ENCODE measurements at regions not wholly inside any gene's neighbourhood (a gene's known extent, or its start where the extent isn't known, plus 50 kb on each side); places are given as distances from the start of the nearest gene placed in this dataset.

GRCh38 chr5:123966781-123967180, 454.8 kb downstream of the CSNK1G3 start:
- Histone ChIP-seq H3K27me3 (no peaks in the 10 kb centered on the region), H3K4me1 (no peaks in the 10 kb centered on the region), H3K4me3 (no peak overlapping the region), H3K9me3 (no peaks in the 10 kb centered on the region), H3K36me3 (no peaks in the 10 kb centered on the region), H3K27ac (no peak overlapping the region)
- no peak for DNase-seq (ENCODE audit: low spot score in 2 of 2)
- WGBS = 100% methylated on average over 1 of the region's 1 CpG
- TF ChIP-seq EP300 (IDR thresholded peaks at IDR 0.05) = no peak
- TF ChIP-seq, protein P1, sequence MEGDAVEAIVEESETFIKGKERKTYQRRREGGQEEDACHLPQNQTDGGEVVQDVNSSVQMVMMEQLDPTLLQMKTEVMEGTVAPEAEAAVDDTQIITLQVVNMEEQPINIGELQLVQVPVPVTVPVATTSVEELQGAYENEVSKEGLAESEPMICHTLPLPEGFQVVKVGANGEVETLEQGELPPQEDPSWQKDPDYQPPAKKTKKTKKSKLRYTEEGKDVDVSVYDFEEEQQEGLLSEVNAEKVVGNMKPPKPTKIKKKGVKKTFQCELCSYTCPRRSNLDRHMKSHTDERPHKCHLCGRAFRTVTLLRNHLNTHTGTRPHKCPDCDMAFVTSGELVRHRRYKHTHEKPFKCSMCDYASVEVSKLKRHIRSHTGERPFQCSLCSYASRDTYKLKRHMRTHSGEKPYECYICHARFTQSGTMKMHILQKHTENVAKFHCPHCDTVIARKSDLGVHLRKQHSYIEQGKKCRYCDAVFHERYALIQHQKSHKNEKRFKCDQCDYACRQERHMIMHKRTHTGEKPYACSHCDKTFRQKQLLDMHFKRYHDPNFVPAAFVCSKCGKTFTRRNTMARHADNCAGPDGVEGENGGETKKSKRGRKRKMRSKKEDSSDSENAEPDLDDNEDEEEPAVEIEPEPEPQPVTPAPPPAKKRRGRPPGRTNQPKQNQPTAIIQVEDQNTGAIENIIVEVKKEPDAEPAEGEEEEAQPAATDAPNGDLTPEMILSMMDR (IDR thresholded peaks at IDR 0.05) = no peak
- no peak for TF ChIP-seq POLR2A (IDR thresholded peaks at IDR 0.05)
- no peak for TF ChIP-seq POLR2AphosphoS5 (IDR thresholded peaks at IDR 0.05)

DNA sequence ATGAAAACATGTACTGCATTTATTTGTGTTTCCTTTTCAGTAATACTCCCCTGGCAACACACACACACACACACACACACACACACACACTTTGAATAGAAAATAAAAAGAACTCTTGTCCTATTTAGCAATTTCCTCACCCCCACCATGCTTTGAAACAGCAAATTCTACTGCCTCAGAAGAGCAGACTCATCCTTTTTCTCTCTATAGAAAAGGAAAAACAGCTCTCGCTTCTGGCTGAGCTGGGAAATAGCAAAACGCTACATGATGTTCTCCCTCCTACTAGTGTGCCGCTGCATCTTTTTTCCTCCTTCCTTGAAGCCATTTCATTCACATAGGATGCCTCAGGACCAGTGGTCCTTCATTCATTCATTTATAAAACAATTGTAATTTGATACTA, 453.6 kb downstream of the CSNK1G3 start:
- H3K4me1 ChIP-seq = no peaks in the 10 kb centered on the region
- no peaks in the 10 kb centered on the region for H3K9me3 ChIP-seq
- H3K4me3 ChIP-seq = no peak overlapping the region
- no peaks in the 10 kb centered on the region for H3K36me3 ChIP-seq
- DNase-seq (ENCODE audit: low spot score in 2 of 2) = no peak
- WGBS = 74% methylated on average over 3 of the region's 3 CpGs
- no peak for TF ChIP-seq POLR2A (IDR thresholded peaks at IDR 0.05)
- TF ChIP-seq, protein P1 (IDR thresholded peaks at IDR 0.05) = no peak
- no peak for TF ChIP-seq POLR2AphosphoS5 (IDR thresholded peaks at IDR 0.05)
- no peak for TF ChIP-seq EP300 (IDR thresholded peaks at IDR 0.05)
- H3K27me3 ChIP-seq = no peaks in the 10 kb centered on the region
- no peak overlapping the region for H3K27ac ChIP-seq

DNA sequence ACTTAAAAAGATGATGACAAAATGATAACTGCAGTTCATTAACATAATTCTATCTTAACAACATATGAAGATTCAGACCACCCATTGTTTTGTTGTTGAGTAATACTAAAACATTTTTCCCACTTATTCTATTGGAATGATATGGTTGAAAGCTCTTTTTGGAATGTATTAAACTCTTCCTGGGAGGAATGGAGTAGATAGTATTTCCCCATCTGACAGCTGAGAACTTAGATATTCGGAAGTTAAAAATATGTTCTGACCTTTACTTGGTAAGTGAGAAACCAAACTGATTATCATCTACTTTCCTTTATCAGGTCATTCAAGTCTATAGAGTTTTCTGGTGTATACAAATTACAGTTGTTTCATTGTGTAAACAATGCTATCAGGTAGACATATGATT, 452.9 kb downstream of the CSNK1G3 start:
- Histone ChIP-seq H3K27me3 (no peaks in the 10 kb centered on the region), H3K9me3 (no peaks in the 10 kb centered on the region), H3K27ac (no peak overlapping the region), H3K36me3 (no peaks in the 10 kb centered on the region), H3K4me1 (no peaks in the 10 kb centered on the region), H3K4me3 (no peak overlapping the region)
- no peak for TF ChIP-seq POLR2A (IDR thresholded peaks at IDR 0.05)
- TF ChIP-seq, protein P1 (IDR thresholded peaks at IDR 0.05) = no peak
- no peak for TF ChIP-seq POLR2AphosphoS5 (IDR thresholded peaks at IDR 0.05)
- TF ChIP-seq EP300 (IDR thresholded peaks at IDR 0.05) = no peak
- no peak for DNase-seq (ENCODE audit: low spot score in 2 of 2)
- WGBS = 86% methylated on average over 1 of the region's 1 CpG

- 93% methylated on average over 5 of the region's 5 CpGs for WGBS
- Histone ChIP-seq H3K27ac (no peak overlapping the region), H3K4me1 (no peaks in the 10 kb centered on the region), H3K9me3 (no peaks in the 10 kb centered on the region), H3K36me3 (no peaks in the 10 kb centered on the region), H3K27me3 (no peaks in the 10 kb centered on the region), H3K4me3 (no peak overlapping the region)
- TF ChIP-seq POLR2A (IDR thresholded peaks at IDR 0.05) (no peak), EP300 (IDR thresholded peaks at IDR 0.05) (no peak)
- DNase-seq (ENCODE audit: low spot score in 2 of 2) = no peak
These were observed 448.5 kb downstream of the CSNK1G3 start for GRCh38 chr5:123960526-123960925.

- no peaks in the 10 kb centered on the region for H3K36me3 ChIP-seq
- no peaks in the 10 kb centered on the region for H3K27me3 ChIP-seq
- no peak overlapping the region for H3K27ac ChIP-seq
- DNase-seq (ENCODE audit: low spot score in 2 of 2) = no peak
- no peaks in the 10 kb centered on the region for H3K9me3 ChIP-seq
- H3K4me1 ChIP-seq = no peaks in the 10 kb centered on the region
- no peak overlapping the region for H3K4me3 ChIP-seq
- 72% methylated on average over 3 of the region's 3 CpGs for WGBS
- TF ChIP-seq POLR2A (IDR thresholded peaks at IDR 0.05) (no peak), POLR2AphosphoS5 (IDR thresholded peaks at IDR 0.05) (no peak), EP300 (IDR thresholded peaks at IDR 0.05) (no peak)
- TF ChIP-seq, protein P1 (IDR thresholded peaks at IDR 0.05) = no peak
These were observed 439.6 kb downstream of the CSNK1G3 start for GRCh38 chr5:123951582-123951977.
